ENCODE measurements at regions not wholly inside any gene's neighbourhood (a gene's known extent, or its start where the extent isn't known, plus 50 kb on each side); places are given as distances from the start of the nearest gene placed in this dataset.

DNA sequence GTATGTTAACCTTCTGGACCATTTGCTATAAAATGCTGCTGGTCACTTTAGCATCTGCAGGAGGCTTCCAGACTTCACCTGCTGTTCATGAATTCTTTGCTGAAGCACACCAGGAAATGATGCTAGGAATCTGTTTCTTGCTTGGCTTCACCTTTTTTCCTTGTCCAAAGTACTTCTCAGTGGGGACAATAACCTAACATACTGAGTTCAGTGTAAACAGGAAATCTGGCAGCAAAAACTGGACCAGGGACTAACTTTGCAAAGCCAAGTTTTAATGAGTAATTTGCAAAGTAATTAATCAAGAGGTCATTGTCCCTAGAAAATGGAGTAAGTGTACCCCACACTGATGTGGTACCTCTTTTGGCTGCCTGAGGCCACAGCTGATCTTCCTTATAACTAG, 128.4 kb downstream of the RXFP2 start:
- TF ChIP-seq TBL1XR1 (IDR thresholded peaks at IDR 0.05; ENCODE audit: borderline replicate concordance, low read length, partially characterized antibody) (no peak), KAT8 (CRISPR knock-in tag; IDR thresholded peaks at IDR 0.05) (no peak), CHD4 (IDR thresholded peaks at IDR 0.05; ENCODE audit: borderline replicate concordance, low read length) (no peak), IRX3 (CRISPR knock-in tag; IDR thresholded peaks at IDR 0.05; ENCODE audit: borderline replicate concordance, low read depth) (no peak), SIX1 (CRISPR knock-in tag; IDR thresholded peaks at IDR 0.05; ENCODE audit: borderline replicate concordance) (no peak), ZNF879 (CRISPR knock-in tag; IDR thresholded peaks at IDR 0.05) (no peak), AKAP8 (CRISPR knock-in tag; IDR thresholded peaks at IDR 0.05) (no peak), KMT2A (CRISPR knock-in tag; IDR thresholded peaks at IDR 0.05) (no peak), ISX (CRISPR knock-in tag; conservative IDR thresholded peaks at IDR 0.05) (no peak), CBX2 (IDR thresholded peaks at IDR 0.05; ENCODE audit: low read depth, low read length) (no peak), CBX2 (CRISPR knock-in tag; IDR thresholded peaks at IDR 0.05; ENCODE audit: low read depth) (no peak), ZNF20 (CRISPR knock-in tag; IDR thresholded peaks at IDR 0.05) (no peak), SP140L (CRISPR knock-in tag; IDR thresholded peaks at IDR 0.05; ENCODE audit: borderline replicate concordance) (no peak), ZNF781 (CRISPR knock-in tag; IDR thresholded peaks at IDR 0.05; ENCODE audit: borderline replicate concordance, not compliant biosample characterization) (no peak), NBN (conservative IDR thresholded peaks at IDR 0.05) (no peak), ZNF143 (CRISPR knock-in tag; IDR thresholded peaks at IDR 0.05) (no peak)
- TF ChIP-seq, protein P1, sequence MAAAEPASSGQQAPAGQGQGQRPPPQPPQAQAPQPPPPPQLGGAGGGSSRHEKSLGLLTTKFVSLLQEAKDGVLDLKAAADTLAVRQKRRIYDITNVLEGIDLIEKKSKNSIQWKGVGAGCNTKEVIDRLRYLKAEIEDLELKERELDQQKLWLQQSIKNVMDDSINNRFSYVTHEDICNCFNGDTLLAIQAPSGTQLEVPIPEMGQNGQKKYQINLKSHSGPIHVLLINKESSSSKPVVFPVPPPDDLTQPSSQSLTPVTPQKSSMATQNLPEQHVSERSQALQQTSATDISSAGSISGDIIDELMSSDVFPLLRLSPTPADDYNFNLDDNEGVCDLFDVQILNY (CRISPR knock-in tag; conservative IDR thresholded peaks at IDR 0.05): no peak
- TF ChIP-seq, protein P2, sequence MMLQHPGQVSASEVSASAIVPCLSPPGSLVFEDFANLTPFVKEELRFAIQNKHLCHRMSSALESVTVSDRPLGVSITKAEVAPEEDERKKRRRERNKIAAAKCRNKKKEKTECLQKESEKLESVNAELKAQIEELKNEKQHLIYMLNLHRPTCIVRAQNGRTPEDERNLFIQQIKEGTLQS (CRISPR knock-in tag; IDR thresholded peaks at IDR 0.05): no peak
- TF ChIP-seq, protein P3, sequence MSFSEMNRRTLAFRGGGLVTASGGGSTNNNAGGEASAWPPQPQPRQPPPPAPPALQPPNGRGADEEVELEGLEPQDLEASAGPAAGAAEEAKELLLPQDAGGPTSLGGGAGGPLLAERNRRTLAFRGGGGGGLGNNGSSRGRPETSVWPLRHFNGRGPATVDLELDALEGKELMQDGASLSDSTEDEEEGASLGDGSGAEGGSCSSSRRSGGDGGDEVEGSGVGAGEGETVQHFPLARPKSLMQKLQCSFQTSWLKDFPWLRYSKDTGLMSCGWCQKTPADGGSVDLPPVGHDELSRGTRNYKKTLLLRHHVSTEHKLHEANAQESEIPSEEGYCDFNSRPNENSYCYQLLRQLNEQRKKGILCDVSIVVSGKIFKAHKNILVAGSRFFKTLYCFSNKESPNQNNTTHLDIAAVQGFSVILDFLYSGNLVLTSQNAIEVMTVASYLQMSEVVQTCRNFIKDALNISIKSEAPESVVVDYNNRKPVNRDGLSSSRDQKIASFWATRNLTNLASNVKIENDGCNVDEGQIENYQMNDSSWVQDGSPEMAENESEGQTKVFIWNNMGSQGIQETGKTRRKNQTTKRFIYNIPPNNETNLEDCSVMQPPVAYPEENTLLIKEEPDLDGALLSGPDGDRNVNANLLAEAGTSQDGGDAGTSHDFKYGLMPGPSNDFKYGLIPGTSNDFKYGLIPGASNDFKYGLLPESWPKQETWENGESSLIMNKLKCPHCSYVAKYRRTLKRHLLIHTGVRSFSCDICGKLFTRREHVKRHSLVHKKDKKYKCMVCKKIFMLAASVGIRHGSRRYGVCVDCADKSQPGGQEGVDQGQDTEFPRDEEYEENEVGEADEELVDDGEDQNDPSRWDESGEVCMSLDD (CRISPR knock-in tag; IDR thresholded peaks at IDR 0.05; ENCODE audit: borderline replicate concordance): no peak
- TF ChIP-seq, protein P4, sequence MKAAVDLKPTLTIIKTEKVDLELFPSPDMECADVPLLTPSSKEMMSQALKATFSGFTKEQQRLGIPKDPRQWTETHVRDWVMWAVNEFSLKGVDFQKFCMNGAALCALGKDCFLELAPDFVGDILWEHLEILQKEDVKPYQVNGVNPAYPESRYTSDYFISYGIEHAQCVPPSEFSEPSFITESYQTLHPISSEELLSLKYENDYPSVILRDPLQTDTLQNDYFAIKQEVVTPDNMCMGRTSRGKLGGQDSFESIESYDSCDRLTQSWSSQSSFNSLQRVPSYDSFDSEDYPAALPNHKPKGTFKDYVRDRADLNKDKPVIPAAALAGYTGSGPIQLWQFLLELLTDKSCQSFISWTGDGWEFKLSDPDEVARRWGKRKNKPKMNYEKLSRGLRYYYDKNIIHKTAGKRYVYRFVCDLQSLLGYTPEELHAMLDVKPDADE (CRISPR knock-in tag; IDR thresholded peaks at IDR 0.05): no peak
- no TSS peak for BruUV-seq (replicated peaks)
- no peaks in the 10 kb centered on the region for H3K36me3 ChIP-seq (replicated peaks in 1 of 2; ENCODE audit: control insufficient read depth in 1 of 2, insufficient read depth in 2 of 2, low read length in 2 of 2)
- H3K4me1 ChIP-seq (ENCODE audit: insufficient read depth, low read length): no peaks in the 10 kb centered on the region
- no peak overlapping the region for H3K27ac ChIP-seq (ENCODE audit: extremely low read length, insufficient read depth, low read length)
- H3K4me3 ChIP-seq (replicated peaks in 1 of 3; ENCODE audit: insufficient read depth in 1 of 3, low read depth in 2 of 3, low read length in 3 of 3): no peak overlapping the region
- DNase-seq (ENCODE audit: low spot score) (no peak), ATAC-seq (no peak), FAIRE-seq (no peak)
- no peaks in the 10 kb centered on the region for H3K9me3 ChIP-seq (ENCODE audit: low read length)
- no peaks in the 10 kb centered on the region for H4K20me1 ChIP-seq (ENCODE audit: insufficient read depth, low read length)
- ChIA-PET CTCF (ENCODE audit: low intra/inter-chr PET ratio, low total read pairs) (no interaction called here), POLR2A (no interaction called here)
- H3K27me3 ChIP-seq (ENCODE audit: control insufficient read depth in 1 of 2, insufficient read depth in 2 of 2, low read length in 2 of 2): no peaks in the 10 kb centered on the region; a peak in 1 of 5 replicates
- H2AFZ ChIP-seq (ENCODE audit: low read length): no peak overlapping the region
- in situ Hi-C loops (cut with HindIII; ENCODE audit: extremely low pct_ligation_motif_present, low pct_unique_long_range_greater_than_20kb) (no loop called here), intact Hi-C loops (cut with micrococcal nuclease; ENCODE audit: unreplicated experiment) (no loop called here)
- H3K4me2 ChIP-seq (ENCODE audit: low read depth, low read length): no peak overlapping the region
- no peak overlapping the region for H3K9ac ChIP-seq (ENCODE audit: insufficient read depth, low read depth, low read length)
- H3K79me2 ChIP-seq (ENCODE audit: insufficient read depth, low read length): no peaks in the 10 kb centered on the region
